Right lobe of liver (tissue), 6 donors: ENCODE measurements at regions not wholly inside any gene's neighbourhood (a gene's known extent, or its start where the extent isn't known, plus 50 kb on each side); places are given as distances from the start of the nearest gene placed in this dataset.

ENCODE experiments used
- ATAC-seq, 4 donors: fragments of 200-7000 bp; cut with Tn5 transposase; one replicate each; pipeline ENCODE4 v1.9.1; 2020; ENCODE audit warnings: mild to moderate bottlenecking in 4 of 4, moderate library complexity in 4 of 4
- DNase-seq, 3 donors: peaks; one replicate each; pipeline ENCODE4 v3.0.0-alpha.2; 2020
- H3K27ac ChIP-seq, 3 donors: fragments of 200-600 bp; one replicate each; pipeline ENCODE4 v1.8.0; 2022
- H3K27me3 ChIP-seq, 2 donors: fragments of 200-600 bp; one replicate each; pipeline ENCODE4 v1.8.0; 2022
- H3K36me3 ChIP-seq, 4 donors: fragments of 200-600 bp; sonication (generic) in 1 of 4; one replicate each; pipeline versions ENCODE4 v1.5.1 to v1.8.0; 2017 to 2022; ENCODE audit warnings: control low read depth in 1 of 4
- H3K4me1 ChIP-seq, 4 donors: fragments of 200-600 bp; sonication (generic) in 1 of 4; one replicate each; pipeline versions ENCODE4 v1.5.1 to v1.8.0; 2017 to 2022; ENCODE audit warnings: control low read depth in 1 of 4
- H3K4me3 ChIP-seq, 3 donors: fragments of 200-600 bp; one replicate each; pipeline ENCODE4 v1.8.0; 2022
- H3K9me3 ChIP-seq, 4 donors: fragments of 200-600 bp; sonication (generic) in 1 of 4; one replicate each; pipeline versions ENCODE4 v1.5.1 to v1.8.0; 2017 to 2022; ENCODE audit warnings: control low read depth in 1 of 4
- CTCF ChIP-seq, 4 donors: fragments of 200-600 bp in 3 of 4; fragments of 450-650 bp in 1 of 4; IDR thresholded peaks; one replicate each; pipeline versions ENCODE4 v1.5.1 to v1.8.0; 2016 to 2022; ENCODE audit warnings: antibody characterized with exemption in 4 of 4, mild to moderate bottlenecking in 2 of 4
- POLR2A ChIP-seq: fragments of 450-650 bp; IDR thresholded peaks from one replicate; pipeline ENCODE4 v1.6.1; 2017; ENCODE audit warnings: antibody characterized with exemption, mild to moderate bottlenecking
- WGBS: methylation state at CpG from one replicate; pipeline ENCODE4 v1.1.6; 2018; ENCODE audit warnings: low coverage, low lambda C conversion rate; ENCODE audit not compliant: insufficient coverage; ENCODE audit errors: missing lambda C conversion rate; 5-methylcytosine and 5-hydroxymethylcytosine counted together
- intact Hi-C, 2 donors: fragments of 100-400 bp; cut with DNase I; formaldehyde crosslinking; loops; one replicate each; pipeline versions ENCODE4 v1.11.2 to v1.14.1; 2022
- donor health status: DM: no; HTN: yes; CAD: no.
- donor health status: DM: no; HTN: no; CAD: no.
- donor health status: DM: no; HTN: no; CAD: no.
- donor health status: DM: no; HTN: yes; CAD: no.
- donor health status: DM: no; HTN: yes; CAD: no.

GRCh38 chr3:7927015-7927414, 574.6 kb upstream of the LMCD1 start:
- intact Hi-C loops = no loop called here
- H3K36me3 ChIP-seq = no peaks in the 10 kb centered on the region
- H3K27me3 ChIP-seq = no peaks in the 10 kb centered on the region
- ATAC-seq (no peak), DNase-seq (no peak)
- H3K4me3 ChIP-seq = no peak overlapping the region
- 73% methylated on average over 1 of the region's 1 CpG for WGBS
- H3K27ac ChIP-seq = no peak overlapping the region
- no peak for TF ChIP-seq POLR2A
- no peaks in the 10 kb centered on the region for H3K9me3 ChIP-seq
- H3K4me1 ChIP-seq = no peaks in the 10 kb centered on the region

- DNase-seq (no peak), ATAC-seq (no peak)
- no peak for TF ChIP-seq CTCF (IDR thresholded peaks at IDR 0.05)
- no peak for TF ChIP-seq POLR2A
- no peaks in the 10 kb centered on the region for H3K4me1 ChIP-seq
- no peaks in the 10 kb centered on the region for H3K9me3 ChIP-seq
- H3K36me3 ChIP-seq = no peaks in the 10 kb centered on the region
- intact Hi-C loops = no loop called here
- H3K27ac ChIP-seq = no peak overlapping the region
- H3K4me3 ChIP-seq = no peak overlapping the region
- H3K27me3 ChIP-seq = no peaks in the 10 kb centered on the region
Measured at GRCh38 chr3:7927864-7928263, 573.8 kb upstream of the LMCD1 start.

- Histone ChIP-seq H3K36me3 (no peaks in the 10 kb centered on the region), H3K4me3 (no peak overlapping the region), H3K9me3 (no peaks in the 10 kb centered on the region), H3K4me1 (no peaks in the 10 kb centered on the region), H3K27ac (no peak overlapping the region), H3K27me3 (no peaks in the 10 kb centered on the region)
- intact Hi-C loops = no loop called here
- ATAC-seq = no peak
- 13% methylated on average over 2 of the region's 2 CpGs for WGBS
- no peak for TF ChIP-seq CTCF (IDR thresholded peaks at IDR 0.05)
- TF ChIP-seq POLR2A = no peak
- DNase-seq = no peak
Measured at GRCh38 chr3:7929319-7929889, 572.2 kb upstream of the LMCD1 start.

GRCh38 chr3:7934362-7934761, 567.3 kb upstream of the LMCD1 start:
- ATAC-seq (no peak), DNase-seq (no peak)
- Histone ChIP-seq H3K36me3 (no peaks in the 10 kb centered on the region), H3K4me3 (no peak overlapping the region), H3K4me1 (no peaks in the 10 kb centered on the region), H3K27me3 (no peaks in the 10 kb centered on the region), H3K27ac (no peak overlapping the region), H3K9me3 (no peaks in the 10 kb centered on the region)
- intact Hi-C loops = no loop called here
- TF ChIP-seq POLR2A (no peak), CTCF (IDR thresholded peaks at IDR 0.05) (no peak)
- 43% methylated on average over 1 of the region's 2 CpGs for WGBS

GRCh38 chr3:7947930-7948329, 553.7 kb upstream of the LMCD1 start:
- TF ChIP-seq POLR2A = no peak
- TF ChIP-seq CTCF (IDR thresholded peaks at IDR 0.05) = no peak
- intact Hi-C loops = no loop called here
- Histone ChIP-seq H3K4me3 (no peak overlapping the region), H3K27ac (no peak overlapping the region), H3K9me3 (peaks cover 0 to 2% (median 0%) of the 10 kb centered on the region in 4 donors), H3K27me3 (no peaks in the 10 kb centered on the region), H3K4me1 (no peaks in the 10 kb centered on the region), H3K36me3 (no peaks in the 10 kb centered on the region)
- DNase-seq (no peak), ATAC-seq (no peak)
